ENCODE measurements at regions not wholly inside any gene's neighbourhood (a gene's known extent, or its start where the extent isn't known, plus 50 kb on each side); places are given as distances from the start of the nearest gene placed in this dataset.

- intact Hi-C loops (cut with micrococcal nuclease): loop anchor here (2.0 kb wide), 1 partner anchor 208 kb away; no protein-coding TSS in a partner anchor
These were observed 59.8 kb upstream of the LPGAT1 start for GRCh38 chr1:211890091-211890995.

- intact Hi-C loops (cut with micrococcal nuclease): loop anchor here (2.0 kb wide), 1 partner anchor 207 kb away; no protein-coding TSS in a partner anchor
These were observed 58.9 kb upstream of the LPGAT1 start for GRCh38 chr1:211889307-211890090.

- intact Hi-C loops (cut with micrococcal nuclease): no loop called here
These were observed 56.0 kb upstream of the LPGAT1 start for GRCh38 chr1:211886551-211886950.

- intact Hi-C loops (cut with micrococcal nuclease): no loop called here
These were observed 55.4 kb upstream of the LPGAT1 start for GRCh38 chr1:211885747-211886522.

GRCh38 chr1:211882381-211883004 lies 51.9 kb upstream of the LPGAT1 start:
- intact Hi-C loops (cut with micrococcal nuclease): no loop called here
